B cell (primary cell): ENCODE measurements at regions not wholly inside any gene's neighbourhood (a gene's known extent, or its start where the extent isn't known, plus 50 kb on each side); places are given as distances from the start of the nearest gene placed in this dataset.

ENCODE experiments used
- EZH2 ChIP-seq: IDR thresholded peaks from 2 replicates; pipeline ENCODE4 v1.6.1; 2012; ENCODE audit warnings: borderline replicate concordance, low read depth, mild to moderate bottlenecking, moderate library complexity, low read length; ENCODE audit not compliant: insufficient read depth, poor library complexity, severe bottlenecking
- TF ChIP-seq, protein P1 (sequence below): fragments of 200-600 bp; IDR thresholded peaks from one replicate; pipeline ENCODE4 v1.8.0; 2022; ENCODE audit warnings: antibody characterized with exemption, mild to moderate bottlenecking

- no peak for TF ChIP-seq EZH2
- TF ChIP-seq, protein P1, sequence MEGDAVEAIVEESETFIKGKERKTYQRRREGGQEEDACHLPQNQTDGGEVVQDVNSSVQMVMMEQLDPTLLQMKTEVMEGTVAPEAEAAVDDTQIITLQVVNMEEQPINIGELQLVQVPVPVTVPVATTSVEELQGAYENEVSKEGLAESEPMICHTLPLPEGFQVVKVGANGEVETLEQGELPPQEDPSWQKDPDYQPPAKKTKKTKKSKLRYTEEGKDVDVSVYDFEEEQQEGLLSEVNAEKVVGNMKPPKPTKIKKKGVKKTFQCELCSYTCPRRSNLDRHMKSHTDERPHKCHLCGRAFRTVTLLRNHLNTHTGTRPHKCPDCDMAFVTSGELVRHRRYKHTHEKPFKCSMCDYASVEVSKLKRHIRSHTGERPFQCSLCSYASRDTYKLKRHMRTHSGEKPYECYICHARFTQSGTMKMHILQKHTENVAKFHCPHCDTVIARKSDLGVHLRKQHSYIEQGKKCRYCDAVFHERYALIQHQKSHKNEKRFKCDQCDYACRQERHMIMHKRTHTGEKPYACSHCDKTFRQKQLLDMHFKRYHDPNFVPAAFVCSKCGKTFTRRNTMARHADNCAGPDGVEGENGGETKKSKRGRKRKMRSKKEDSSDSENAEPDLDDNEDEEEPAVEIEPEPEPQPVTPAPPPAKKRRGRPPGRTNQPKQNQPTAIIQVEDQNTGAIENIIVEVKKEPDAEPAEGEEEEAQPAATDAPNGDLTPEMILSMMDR = no peak
Measured at GRCh38 chr2:51855683-51856082, 823.8 kb upstream of the NRXN1 start.
